RWPE1 (cell line): ENCODE measurements at regions not wholly inside any gene's neighbourhood (a gene's known extent, or its start where the extent isn't known, plus 50 kb on each side); places are given as distances from the start of the nearest gene placed in this dataset.

Experiments
- CTCF ChIA-PET: fragments of 350-600 bp; sonication (Branson Sonifier 250); formaldehyde crosslinking; extraction: SDS; loops from one replicate; lab custom pipeline; 2021; lab: Yijun Ruan, JAX
- POLR2A ChIA-PET: fragments of 400-600 bp; formaldehyde crosslinking; extraction: SDS; loops from one replicate; lab custom pipeline; 2020; ENCODE audit warnings: antibody characterized with exemption; ENCODE audit not compliant: low non-redundant PET; lab: Yijun Ruan, JAX
- DNase-seq: peaks from one replicate; pipeline ENCODE4 v3.0.0; 2012; ENCODE audit warnings: low spot score
- H3K27ac ChIP-seq: fragments of 450-650 bp; 2 replicates; pipeline ENCODE4 v1.5.1; 2017
- CTCF ChIP-seq: fragments of 450-650 bp; conservative IDR thresholded peaks from 2 replicates; pipeline ENCODE4 v1.5.1; 2017; ENCODE audit warnings: low read depth, mild to moderate bottlenecking

- TF ChIP-seq CTCF, result no peak
- CTCF ChIA-PET, result interaction anchor here (0.6 kb wide), 1 partner anchor 44 kb away, joined by 3 read pairs; no protein-coding TSS in a partner anchor
- DNase-seq, result no peak
- no peak overlapping the region for H3K27ac ChIP-seq
- POLR2A ChIA-PET, result no interaction called here
Observed at GRCh38 chr9:99577351-99577750, 244.3 kb upstream of the NR4A3 start.

GRCh38 chr9:99578666-99579065, 243.0 kb upstream of the NR4A3 start:
- POLR2A ChIA-PET, result no interaction called here
- no peak for DNase-seq
- CTCF ChIA-PET, result no interaction called here
- TF ChIP-seq CTCF, result no peak
- no peak overlapping the region for H3K27ac ChIP-seq

- no peak for TF ChIP-seq CTCF
- ChIA-PET POLR2A (no interaction called here), CTCF (interaction anchor here (0.6 kb wide), 1 partner anchor 307 kb away, joined by 3 read pairs; no protein-coding TSS in a partner anchor)
- no peak for DNase-seq
- H3K27ac ChIP-seq, result no peak overlapping the region
Observed at GRCh38 chr9:99579964-99580363, 241.7 kb upstream of the NR4A3 start.

- no peak overlapping the region for H3K27ac ChIP-seq
- ChIA-PET CTCF (no interaction called here), POLR2A (no interaction called here)
- TF ChIP-seq CTCF, result no peak
- no peak for DNase-seq
Observed at GRCh38 chr9:99582814-99583213, 238.9 kb upstream of the NR4A3 start.

- TF ChIP-seq CTCF, result no peak
- POLR2A ChIA-PET, result no interaction called here
Observed at GRCh38 chr9:99588299-99588698, 233.4 kb upstream of the NR4A3 start.

GRCh38 chr9:99588747-99589146, 232.9 kb upstream of the NR4A3 start:
- no peak for DNase-seq
- TF ChIP-seq CTCF, result no peak
- POLR2A ChIA-PET, result no interaction called here
- no peak overlapping the region for H3K27ac ChIP-seq
- CTCF ChIA-PET, result no interaction called here

More at GRCh38 chr9:99588299-99588698, 233.4 kb upstream of the NR4A3 start:
- no peak overlapping the region for H3K27ac ChIP-seq
- no peak for DNase-seq
- CTCF ChIA-PET, result no interaction called here
